K562 (cell line): ENCODE measurements at regions not wholly inside any gene's neighbourhood (a gene's known extent, or its start where the extent isn't known, plus 50 kb on each side); places are given as distances from the start of the nearest gene placed in this dataset.

Experiments
- ASH1L ChIP-seq: fragments of 450-650 bp; IDR thresholded peaks from 2 replicates; pipeline ENCODE4 v1.6.1; 2018; ENCODE audit warnings: borderline replicate concordance, mild to moderate bottlenecking, low read depth; ENCODE audit not compliant: partially characterized antibody
- CEBPB ChIP-seq: fragments of 450-650 bp; IDR thresholded peaks from 2 replicates; pipeline ENCODE4 v1.6.1; 2016; ENCODE audit warnings: missing genetic modification characterization, missing compliant biosample characterization
- ESRRB ChIP-seq: fragments of 250-450 bp; sonication (Bioruptor Pico); IDR thresholded peaks from 2 replicates; pipeline ENCODE4 v1.5.0; 2020; ENCODE audit warnings: mild to moderate bottlenecking, moderate library complexity, borderline replicate concordance
- FOXP1 ChIP-seq: sonication (generic); formaldehyde crosslinking; IDR thresholded peaks from 2 replicates; pipeline ENCODE4 v1.8.0; 2022; ENCODE audit warnings: mild to moderate bottlenecking, missing genetic modification reagents
- HOMEZ ChIP-seq: fragments of 250-450 bp; sonication (Bioruptor Pico); IDR thresholded peaks from 2 replicates; pipeline ENCODE4 v1.4.0; 2020; ENCODE audit warnings: mild to moderate bottlenecking, moderate library complexity
- NCOA4 ChIP-seq: fragments of 450-650 bp; IDR thresholded peaks from 2 replicates; pipeline ENCODE4 v1.6.1; 2018; ENCODE audit warnings: mild to moderate bottlenecking; ENCODE audit not compliant: partially characterized antibody
- NFRKB ChIP-seq: fragments of 450-650 bp; IDR thresholded peaks from 2 replicates; pipeline ENCODE4 v1.6.1; 2016; ENCODE audit warnings: low read depth
- PHB2 ChIP-seq: fragments of 450-650 bp; IDR thresholded peaks from 2 replicates; pipeline ENCODE4 v1.6.1; 2017; ENCODE audit warnings: low read depth
- RBFOX2 ChIP-seq: fragments of 200-400 bp; formaldehyde crosslinking; IDR thresholded peaks from 2 replicates; pipeline ENCODE4 v1.6.1; 2017; ENCODE audit warnings: low read depth, mild to moderate bottlenecking, low read length, moderate library complexity
- RBM39 ChIP-seq: fragments of 200-400 bp; formaldehyde crosslinking; optimal IDR thresholded peaks from 2 replicates; pipeline ENCODE3; 2018; ENCODE audit warnings: low read depth, low read length
- RCOR1 ChIP-seq, 2 experiments: IDR thresholded peaks; 2 replicates each; pipeline ENCODE4 v1.6.1; 2012; ENCODE audit warnings: low read depth in 2 of 2, low read length in 2 of 2, borderline replicate concordance in 1 of 2, improper control_type of control experiment in 1 of 2
- RNF2 ChIP-seq: sonication (generic); IDR thresholded peaks from 2 replicates; pipeline ENCODE4 v1.6.1; 2016
- SMAD4 ChIP-seq: fragments of 250-450 bp; sonication (Bioruptor Pico); conservative IDR thresholded peaks from 2 replicates; pipeline ENCODE4 v1.8.0; 2021; ENCODE audit warnings: inconsistent platforms, mild to moderate bottlenecking, moderate library complexity
- SNAPC5 ChIP-seq: fragments of 250-450 bp; sonication (Bioruptor Pico); IDR thresholded peaks from 2 replicates; pipeline ENCODE4 v1.8.0; 2021; ENCODE audit warnings: moderate library complexity, mild to moderate bottlenecking, inconsistent platforms
- TEAD4 ChIP-seq, 2 experiments: sonication (generic) in 1 of 2; formaldehyde crosslinking in 1 of 2; IDR thresholded peaks; 2 replicates each; pipeline versions ENCODE4 v1.6.1 to v1.8.0; 2012 to 2022; ENCODE audit warnings: borderline replicate concordance in 1 of 2, inconsistent platforms in 1 of 2, low read length in 1 of 2, mild to moderate bottlenecking in 1 of 2, missing genetic modification reagents in 1 of 2
- YBX1 ChIP-seq: fragments of 450-650 bp; IDR thresholded peaks from 2 replicates; pipeline ENCODE4 v1.7.1; 2016; ENCODE audit warnings: mild to moderate bottlenecking
- ZNF253 ChIP-seq: fragments of 250-450 bp; sonication (Bioruptor Pico); conservative IDR thresholded peaks from 2 replicates; pipeline ENCODE4 v1.6.1; 2021; ENCODE audit warnings: mild to moderate bottlenecking
- ZNF280B ChIP-seq: fragments of 250-450 bp; sonication (Bioruptor Pico); IDR thresholded peaks from 2 replicates; pipeline ENCODE4 v1.5.1; 2021; ENCODE audit warnings: mild to moderate bottlenecking
- ZNF518B ChIP-seq: fragments of 250-450 bp; sonication (Bioruptor Pico); IDR thresholded peaks from 2 replicates; pipeline ENCODE4 v1.5.0; 2021; ENCODE audit warnings: mild to moderate bottlenecking, moderate library complexity
- ZNF75A ChIP-seq: fragments of 450-650 bp; formaldehyde crosslinking; IDR thresholded peaks from 2 replicates; pipeline ENCODE4 v1.4.0; 2020; ENCODE audit warnings: mild to moderate bottlenecking
- ZNF79 ChIP-seq: fragments of 250-450 bp; sonication (Bioruptor Pico); IDR thresholded peaks from 2 replicates; pipeline ENCODE4 v1.4.0; 2020; ENCODE audit warnings: low read depth, mild to moderate bottlenecking, moderate library complexity
- ZNF830 ChIP-seq: fragments of 250-450 bp; sonication (Bioruptor Pico); IDR thresholded peaks from 2 replicates; pipeline ENCODE4 v1.5.0; 2021; ENCODE audit warnings: mild to moderate bottlenecking

- TF ChIP-seq ZNF253 (CRISPR knock-in tag) (no peak), YBX1 (no peak), RBM39 (no peak), TEAD4 (IDR thresholded peaks at IDR 0.05; ENCODE audit: low read length) (peak; percentile 99), TEAD4 (CRISPR knock-in tag; IDR thresholded peaks at IDR 0.05; ENCODE audit: borderline replicate concordance) (no peak), NCOA4 (no peak), ZNF830 (CRISPR knock-in tag) (no peak), RNF2 (peak; percentile 98), CEBPB (tag) (peak; percentile 80), ESRRB (CRISPR knock-in tag) (no peak), SNAPC5 (no peak), RBFOX2 (peak; percentile 61), ASH1L (no peak), ZNF75A (CRISPR knock-in tag) (0 out of 2 replicates have a peak, but pooled peaks have one; percentile 17), ZNF79 (CRISPR knock-in tag) (peak; percentile 74), RCOR1 (IDR thresholded peaks at IDR 0.05; ENCODE audit: borderline replicate concordance in 1 of 2, low read depth in 2 of 2, low read length in 2 of 2) (peak; percentile 99), SMAD4 (CRISPR knock-in tag) (peak; percentile 99), ZNF518B (CRISPR knock-in tag) (no peak), NFRKB (peak; percentile 64; the same call in 1 of the 2 replicates), PHB2 (peak; percentile 95), HOMEZ (CRISPR knock-in tag) (peak; percentile 65; the same call in 1 of the 2 replicates), ZNF280B (CRISPR knock-in tag) (no peak), FOXP1 (peak; percentile 98)
Measured at GRCh38 chr1:224503161-224504118, 68.8 kb upstream of the WDR26 start (continued).
